ENCODE measurements at regions not wholly inside any gene's neighbourhood (a gene's known extent, or its start where the extent isn't known, plus 50 kb on each side); places are given as distances from the start of the nearest gene placed in this dataset.

GRCh38 chr3:104316118-104316517 lies 1050.6 kb upstream of the ALCAM start:
- no peaks in the 10 kb centered on the region for H3K4me1 ChIP-seq (ENCODE audit: control insufficient read depth in 1 of 2, low read depth in 2 of 2)
- DNase-seq (ENCODE audit: low spot score): no peak
- no peak overlapping the region for H3K27ac ChIP-seq
- H3K27me3 ChIP-seq (replicated peaks; ENCODE audit: insufficient read depth): no peaks in the 10 kb centered on the region
- H3K36me3 ChIP-seq: no peaks in the 10 kb centered on the region
- TF ChIP-seq CTCF (IDR thresholded peaks at IDR 0.05): no peak
- no peak overlapping the region for H3K4me3 ChIP-seq
- peaks cover 3% of the 10 kb centered on the region for H3K9me3 ChIP-seq
- no peak for ATAC-seq (ENCODE audit: insufficient number of reproducible peaks, low FRiP score, low read depth)

GRCh38 chr3:104323226-104323625 lies 1043.5 kb upstream of the ALCAM start:
- H3K9me3 ChIP-seq: peaks cover 3% of the 10 kb centered on the region
- no peak for TF ChIP-seq CTCF (IDR thresholded peaks at IDR 0.05)
- no peaks in the 10 kb centered on the region for H3K27me3 ChIP-seq (replicated peaks; ENCODE audit: insufficient read depth)
- no peak overlapping the region for H3K27ac ChIP-seq
- no peak overlapping the region for H3K4me3 ChIP-seq
- DNase-seq (ENCODE audit: low spot score): no peak
- ATAC-seq (ENCODE audit: insufficient number of reproducible peaks, low FRiP score, low read depth): no peak
- H3K36me3 ChIP-seq: no peaks in the 10 kb centered on the region
- H3K4me1 ChIP-seq (ENCODE audit: control insufficient read depth in 1 of 2, low read depth in 2 of 2): peaks cover 0 to 10% of the 10 kb centered on the region in 2 donors

GRCh38 chr3:104347291-104347690 lies 1019.4 kb upstream of the ALCAM start:
- H3K27ac ChIP-seq: no peak overlapping the region
- no peak for TF ChIP-seq CTCF (IDR thresholded peaks at IDR 0.05)
- H3K4me3 ChIP-seq: no peak overlapping the region
- H3K4me1 ChIP-seq (ENCODE audit: control insufficient read depth in 1 of 2, low read depth in 2 of 2): peaks cover 3 to 25% of the 10 kb centered on the region in 2 donors
- H3K36me3 ChIP-seq: no peaks in the 10 kb centered on the region
- ATAC-seq (ENCODE audit: insufficient number of reproducible peaks, low FRiP score, low read depth) (no peak), DNase-seq (ENCODE audit: low spot score) (no peak)
- H3K9me3 ChIP-seq: no peaks in the 10 kb centered on the region
- no peaks in the 10 kb centered on the region for H3K27me3 ChIP-seq (replicated peaks; ENCODE audit: insufficient read depth)

GRCh38 chr3:104349836-104350235 lies 1016.9 kb upstream of the ALCAM start:
- ATAC-seq (ENCODE audit: insufficient number of reproducible peaks, low FRiP score, low read depth): no peak
- no peak for TF ChIP-seq CTCF (IDR thresholded peaks at IDR 0.05)

GRCh38 chr3:104353951-104354350 lies 1012.8 kb upstream of the ALCAM start:
- no peak overlapping the region for H3K4me3 ChIP-seq
- H3K4me1 ChIP-seq (ENCODE audit: control insufficient read depth in 1 of 2, low read depth in 2 of 2): no peaks in the 10 kb centered on the region
- H3K36me3 ChIP-seq: no peaks in the 10 kb centered on the region
- no peak for TF ChIP-seq CTCF (IDR thresholded peaks at IDR 0.05)
- no peak overlapping the region for H3K27ac ChIP-seq
- no peaks in the 10 kb centered on the region for H3K27me3 ChIP-seq (replicated peaks; ENCODE audit: insufficient read depth)
- H3K9me3 ChIP-seq: no peaks in the 10 kb centered on the region
- ATAC-seq (ENCODE audit: insufficient number of reproducible peaks, low FRiP score, low read depth): no peak
- DNase-seq (ENCODE audit: low spot score): no peak

More at GRCh38 chr3:104349836-104350235, 1016.9 kb upstream of the ALCAM start:
- Histone ChIP-seq H3K9me3 (no peaks in the 10 kb centered on the region), H3K36me3 (no peaks in the 10 kb centered on the region), H3K27me3 (replicated peaks; ENCODE audit: insufficient read depth) (no peaks in the 10 kb centered on the region), H3K27ac (no peak overlapping the region), H3K4me1 (ENCODE audit: control insufficient read depth in 1 of 2, low read depth in 2 of 2) (peaks cover 3 to 25% of the 10 kb centered on the region in 2 donors), H3K4me3 (no peak overlapping the region)
- DNase-seq (ENCODE audit: low spot score): no peak

Measured in thoracic aorta (tissue), 2 donors.